Endothelial cell of umbilical vein (primary cell): ENCODE measurements at regions not wholly inside any gene's neighbourhood (a gene's known extent, or its start where the extent isn't known, plus 50 kb on each side); places are given as distances from the start of the nearest gene placed in this dataset.

Source experiments
- POLR2A ChIP-seq: IDR thresholded peaks from 2 replicates; pipeline ENCODE4 v1.6.1; 2012; ENCODE audit warnings: low read depth, mild to moderate bottlenecking, control low read depth, low read length
- POLR2AphosphoS5 ChIP-seq: IDR thresholded peaks from 2 replicates; pipeline ENCODE4 v1.6.1; 2012; ENCODE audit warnings: low read depth, mild to moderate bottlenecking, control low read depth, low read length, moderate library complexity; ENCODE audit not compliant: insufficient read depth
- TF ChIP-seq, protein P1 (sequence below), 2 donors: IDR thresholded peaks; 1 replicate in 1 of 2; 2 replicates in 1 of 2; pipeline ENCODE4 v1.5.1; 2011; ENCODE audit warnings: low read length in 2 of 2, mild to moderate bottlenecking in 2 of 2, moderate library complexity in 2 of 2, control low read depth in 1 of 2, inconsistent platforms in 1 of 2, low read depth in 1 of 2; ENCODE audit not compliant: insufficient read depth in 1 of 2; ENCODE audit errors: extremely low read depth in 1 of 2
- TF ChIP-seq, protein P2 (sequence below): IDR thresholded peaks from 2 replicates; pipeline ENCODE4 v1.6.1; 2011; ENCODE audit not compliant: insufficient read depth, insufficient read length

DNA sequence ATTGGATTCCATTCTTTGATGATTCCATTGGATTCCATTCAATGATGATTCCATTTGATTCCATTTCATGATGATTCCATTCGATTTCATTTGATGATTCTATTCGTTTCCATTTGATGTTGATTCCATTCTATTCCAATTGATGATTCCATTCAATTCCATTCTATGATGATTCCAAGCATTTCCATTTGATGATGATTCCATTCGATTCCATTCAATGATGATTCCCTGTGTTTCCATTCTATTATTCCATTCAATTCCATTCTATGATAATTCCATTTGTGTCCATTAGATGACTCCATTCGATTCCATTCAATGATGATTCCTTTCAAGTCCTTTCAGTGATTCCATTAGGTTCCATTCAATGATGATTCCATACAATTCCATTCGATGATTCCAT, 1090.5 kb downstream of the RPIA start:
- TF ChIP-seq, protein P1, sequence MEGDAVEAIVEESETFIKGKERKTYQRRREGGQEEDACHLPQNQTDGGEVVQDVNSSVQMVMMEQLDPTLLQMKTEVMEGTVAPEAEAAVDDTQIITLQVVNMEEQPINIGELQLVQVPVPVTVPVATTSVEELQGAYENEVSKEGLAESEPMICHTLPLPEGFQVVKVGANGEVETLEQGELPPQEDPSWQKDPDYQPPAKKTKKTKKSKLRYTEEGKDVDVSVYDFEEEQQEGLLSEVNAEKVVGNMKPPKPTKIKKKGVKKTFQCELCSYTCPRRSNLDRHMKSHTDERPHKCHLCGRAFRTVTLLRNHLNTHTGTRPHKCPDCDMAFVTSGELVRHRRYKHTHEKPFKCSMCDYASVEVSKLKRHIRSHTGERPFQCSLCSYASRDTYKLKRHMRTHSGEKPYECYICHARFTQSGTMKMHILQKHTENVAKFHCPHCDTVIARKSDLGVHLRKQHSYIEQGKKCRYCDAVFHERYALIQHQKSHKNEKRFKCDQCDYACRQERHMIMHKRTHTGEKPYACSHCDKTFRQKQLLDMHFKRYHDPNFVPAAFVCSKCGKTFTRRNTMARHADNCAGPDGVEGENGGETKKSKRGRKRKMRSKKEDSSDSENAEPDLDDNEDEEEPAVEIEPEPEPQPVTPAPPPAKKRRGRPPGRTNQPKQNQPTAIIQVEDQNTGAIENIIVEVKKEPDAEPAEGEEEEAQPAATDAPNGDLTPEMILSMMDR (IDR thresholded peaks at IDR 0.05; ENCODE audit: extremely low read depth in 1 of 2, insufficient read depth in 1 of 2, low read depth in 1 of 2, low read length in 2 of 2) = no peak
- TF ChIP-seq, protein P2, sequence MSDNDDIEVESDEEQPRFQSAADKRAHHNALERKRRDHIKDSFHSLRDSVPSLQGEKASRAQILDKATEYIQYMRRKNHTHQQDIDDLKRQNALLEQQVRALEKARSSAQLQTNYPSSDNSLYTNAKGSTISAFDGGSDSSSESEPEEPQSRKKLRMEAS = no peak
- TF ChIP-seq POLR2AphosphoS5 (no peak), POLR2A (no peak)
